ENCODE measurements at regions not wholly inside any gene's neighbourhood (a gene's known extent, or its start where the extent isn't known, plus 50 kb on each side); places are given as distances from the start of the nearest gene placed in this dataset.

DNA sequence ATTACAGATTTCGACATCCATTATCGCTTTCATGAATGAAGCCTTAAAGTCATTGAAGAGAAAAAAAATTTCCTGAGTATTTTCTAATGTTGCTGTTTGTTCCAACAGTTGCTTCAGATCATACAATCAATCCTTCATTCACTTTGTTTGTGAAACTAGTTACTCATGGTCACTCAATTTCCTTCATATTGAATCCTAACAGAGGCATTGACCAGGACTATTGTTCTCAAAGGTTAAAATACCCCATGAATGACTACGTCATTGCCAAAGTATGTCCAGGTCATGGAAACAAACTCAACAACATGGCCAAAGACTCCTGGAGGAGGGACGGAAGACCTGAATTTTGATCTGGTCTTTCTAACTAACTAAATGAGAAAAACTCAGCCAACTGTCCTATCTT lies 54.0 kb upstream of the ABCB5 start:
- H3K79me1 ChIP-seq (ENCODE audit: low read depth in 1 of 2, low read length in 2 of 2), result no peaks in the 10 kb centered on the region
- TF ChIP-seq, protein P1, sequence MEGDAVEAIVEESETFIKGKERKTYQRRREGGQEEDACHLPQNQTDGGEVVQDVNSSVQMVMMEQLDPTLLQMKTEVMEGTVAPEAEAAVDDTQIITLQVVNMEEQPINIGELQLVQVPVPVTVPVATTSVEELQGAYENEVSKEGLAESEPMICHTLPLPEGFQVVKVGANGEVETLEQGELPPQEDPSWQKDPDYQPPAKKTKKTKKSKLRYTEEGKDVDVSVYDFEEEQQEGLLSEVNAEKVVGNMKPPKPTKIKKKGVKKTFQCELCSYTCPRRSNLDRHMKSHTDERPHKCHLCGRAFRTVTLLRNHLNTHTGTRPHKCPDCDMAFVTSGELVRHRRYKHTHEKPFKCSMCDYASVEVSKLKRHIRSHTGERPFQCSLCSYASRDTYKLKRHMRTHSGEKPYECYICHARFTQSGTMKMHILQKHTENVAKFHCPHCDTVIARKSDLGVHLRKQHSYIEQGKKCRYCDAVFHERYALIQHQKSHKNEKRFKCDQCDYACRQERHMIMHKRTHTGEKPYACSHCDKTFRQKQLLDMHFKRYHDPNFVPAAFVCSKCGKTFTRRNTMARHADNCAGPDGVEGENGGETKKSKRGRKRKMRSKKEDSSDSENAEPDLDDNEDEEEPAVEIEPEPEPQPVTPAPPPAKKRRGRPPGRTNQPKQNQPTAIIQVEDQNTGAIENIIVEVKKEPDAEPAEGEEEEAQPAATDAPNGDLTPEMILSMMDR (conservative IDR thresholded peaks at IDR 0.05; ENCODE audit: low read depth, low read length), result no peak
- no peak for TF ChIP-seq CHD1 (IDR thresholded peaks at IDR 0.05; ENCODE audit: low read depth, low read length)
- TF ChIP-seq CEBPB (IDR thresholded peaks at IDR 0.05; ENCODE audit: low read depth, low read length), result no peak
- TF ChIP-seq BHLHE40 (IDR thresholded peaks at IDR 0.05; ENCODE audit: low read depth, low read length), result no peak
- no peak for TF ChIP-seq FOS (IDR thresholded peaks at IDR 0.05; ENCODE audit: low read depth, low read length)
- TF ChIP-seq, protein P2, sequence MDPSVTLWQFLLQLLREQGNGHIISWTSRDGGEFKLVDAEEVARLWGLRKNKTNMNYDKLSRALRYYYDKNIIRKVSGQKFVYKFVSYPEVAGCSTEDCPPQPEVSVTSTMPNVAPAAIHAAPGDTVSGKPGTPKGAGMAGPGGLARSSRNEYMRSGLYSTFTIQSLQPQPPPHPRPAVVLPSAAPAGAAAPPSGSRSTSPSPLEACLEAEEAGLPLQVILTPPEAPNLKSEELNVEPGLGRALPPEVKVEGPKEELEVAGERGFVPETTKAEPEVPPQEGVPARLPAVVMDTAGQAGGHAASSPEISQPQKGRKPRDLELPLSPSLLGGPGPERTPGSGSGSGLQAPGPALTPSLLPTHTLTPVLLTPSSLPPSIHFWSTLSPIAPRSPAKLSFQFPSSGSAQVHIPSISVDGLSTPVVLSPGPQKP (IDR thresholded peaks at IDR 0.05; ENCODE audit: borderline replicate concordance, low read depth, low read length), result no peak
- TF ChIP-seq MAZ (IDR thresholded peaks at IDR 0.05; ENCODE audit: borderline replicate concordance, low read depth, low read length), result no peak
- TF ChIP-seq MAFK (IDR thresholded peaks at IDR 0.05; ENCODE audit: low read depth, low read length), result no peak
- TF ChIP-seq, protein P3, sequence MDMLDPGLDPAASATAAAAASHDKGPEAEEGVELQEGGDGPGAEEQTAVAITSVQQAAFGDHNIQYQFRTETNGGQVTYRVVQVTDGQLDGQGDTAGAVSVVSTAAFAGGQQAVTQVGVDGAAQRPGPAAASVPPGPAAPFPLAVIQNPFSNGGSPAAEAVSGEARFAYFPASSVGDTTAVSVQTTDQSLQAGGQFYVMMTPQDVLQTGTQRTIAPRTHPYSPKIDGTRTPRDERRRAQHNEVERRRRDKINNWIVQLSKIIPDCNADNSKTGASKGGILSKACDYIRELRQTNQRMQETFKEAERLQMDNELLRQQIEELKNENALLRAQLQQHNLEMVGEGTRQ (IDR thresholded peaks at IDR 0.05; ENCODE audit: low read depth, low read length), result no peak
- TF ChIP-seq NFE2L2 (IDR thresholded peaks at IDR 0.05; ENCODE audit: low read depth, low read length), result no peak
- no peak for TF ChIP-seq MXI1 (IDR thresholded peaks at IDR 0.05; ENCODE audit: borderline replicate concordance, low read depth, low read length)
- no peak for TF ChIP-seq RFX5 (IDR thresholded peaks at IDR 0.05; ENCODE audit: low read depth, low read length)
- no peak for TF ChIP-seq RAD21 (IDR thresholded peaks at IDR 0.05; ENCODE audit: low read length)
- TF ChIP-seq RCOR1 (IDR thresholded peaks at IDR 0.05; ENCODE audit: insufficient replicate concordance, low read length), result no peak
- TF ChIP-seq SMC3 (IDR thresholded peaks at IDR 0.05; ENCODE audit: low read depth, low read length), result no peak
- no peak for TF ChIP-seq POLR2A (IDR thresholded peaks at IDR 0.05; ENCODE audit: low read depth, low read length)
- H3K9me3 ChIP-seq (ENCODE audit: control insufficient read depth, insufficient read depth, low read length), result 0 out of 2 replicates have a peak, but pooled peaks cover 2% of the 10 kb centered on the region
- no peaks in the 10 kb centered on the region for H3K27me3 ChIP-seq (ENCODE audit: control insufficient read depth, insufficient read depth, low read length)
- H3K27ac ChIP-seq (ENCODE audit: insufficient read depth, low read length), result no peak overlapping the region
- no TSS peak for BruUV-seq (replicated peaks)
- H3K56ac ChIP-seq (ENCODE audit: extremely low read depth, insufficient read depth, low read length), result no peak overlapping the region
- H2AFZ ChIP-seq (replicated peaks; ENCODE audit: low read length, poor library complexity), result no peak overlapping the region
- no peak overlapping the region for H3K14ac ChIP-seq (replicated peaks; ENCODE audit: low read depth, low read length)
- H4K8ac ChIP-seq (ENCODE audit: low read depth in 2 of 2, low read length in 2 of 2), result no peak overlapping the region
- WGBS, 2 experiments (ENCODE audit: extremely low coverage in 2 of 2, insufficient read length in 1 of 2), result no CpG with 5 or more reads among the region's 4 CpGs
- in situ Hi-C loops (cut with MboI; ENCODE audit: low sequenced_read_pairs), result no loop called here
- no peak overlapping the region for H3K9ac ChIP-seq (ENCODE audit: low read depth, low read length)
- H2BK15ac ChIP-seq (ENCODE audit: low read depth, low read length), result no peak overlapping the region
- dilution Hi-C loops (cut with HindIII; ENCODE audit: low sequenced_read_pairs, unreplicated experiment), result no loop called here
- ChIA-PET POLR2A (ENCODE audit: unreplicated experiment) (no interaction called here), CTCF (no interaction called here)
- H4K91ac ChIP-seq (ENCODE audit: insufficient read depth, low read depth, low read length), result no peak overlapping the region
- no peak for DNase-seq
- no peak overlapping the region for H3K4me3 ChIP-seq (ENCODE audit: insufficient read depth, low read depth, low read length)
- no peaks in the 10 kb centered on the region for H4K20me1 ChIP-seq (ENCODE audit: insufficient read depth, low read length)
- H2AK5ac ChIP-seq (ENCODE audit: low read depth, low read length), result no peak overlapping the region
- no peak overlapping the region for H2AK9ac ChIP-seq (replicated peaks; ENCODE audit: low read depth, low read length, poor library complexity)
- H3K4ac ChIP-seq (ENCODE audit: low read depth, low read length), result no peak overlapping the region
- intact Hi-C loops (cut with micrococcal nuclease), result no loop called here
- no peak overlapping the region for H2BK5ac ChIP-seq (ENCODE audit: low read depth, low read length, poor library complexity, severe bottlenecking)
- H3K9me1 ChIP-seq (ENCODE audit: insufficient read depth, low read length), result no peaks in the 10 kb centered on the region
- no peak overlapping the region for H2BK20ac ChIP-seq (ENCODE audit: low read depth, low read length)
- no peak overlapping the region for H3K18ac ChIP-seq (ENCODE audit: low read depth, low read length)
- no peak overlapping the region for H3K4me2 ChIP-seq (ENCODE audit: low read depth, low read length)
- ATAC-seq (ENCODE audit: low read depth), result no peak
- no peaks in the 10 kb centered on the region for H3K36me3 ChIP-seq (ENCODE audit: control insufficient read depth, insufficient read depth, low read length)
- no peak overlapping the region for H4K5ac ChIP-seq (ENCODE audit: low read depth, low read length)
- H2BK120ac ChIP-seq (ENCODE audit: low read depth, low read length), result no peak overlapping the region
- H3K23ac ChIP-seq (ENCODE audit: low read depth, low read length), result no peak overlapping the region
- no peaks in the 10 kb centered on the region for H3K4me1 ChIP-seq (ENCODE audit: control insufficient read depth, insufficient read depth, low read length)
